Lower lobe of right lung (tissue), 2 donors: ENCODE measurements at regions not wholly inside any gene's neighbourhood (a gene's known extent, or its start where the extent isn't known, plus 50 kb on each side); places are given as distances from the start of the nearest gene placed in this dataset.

Source experiments
- ATAC-seq, 2 donors: fragments of 200-7000 bp; cut with Tn5 transposase; one replicate each; pipeline ENCODE4 v1.9.1; 2020 to 2022; ENCODE audit warnings: mild to moderate bottlenecking in 2 of 2, moderate library complexity in 2 of 2
- DNase-seq: peaks from one replicate; pipeline ENCODE4 v3.0.0-alpha.2; 2020
- H3K27ac ChIP-seq: fragments of 200-600 bp; one replicate; pipeline ENCODE4 v1.8.0; 2022
- H3K27me3 ChIP-seq: fragments of 200-600 bp; one replicate; pipeline ENCODE4 v1.8.0; 2022; ENCODE audit warnings: low read depth
- H3K36me3 ChIP-seq: fragments of 200-600 bp; one replicate; pipeline ENCODE4 v1.8.0; 2022; ENCODE audit warnings: mild to moderate bottlenecking
- H3K4me1 ChIP-seq: fragments of 200-600 bp; one replicate; pipeline ENCODE4 v1.8.0; 2022
- H3K4me3 ChIP-seq: fragments of 200-600 bp; one replicate; pipeline ENCODE4 v1.8.0; 2022; ENCODE audit warnings: mild to moderate bottlenecking
- H3K9me3 ChIP-seq: fragments of 200-600 bp; one replicate; pipeline ENCODE4 v1.8.0; 2022
- CTCF ChIP-seq: fragments of 200-600 bp; IDR thresholded peaks from one replicate; pipeline ENCODE4 v1.8.0; 2022; ENCODE audit warnings: antibody characterized with exemption, mild to moderate bottlenecking
- intact Hi-C: fragments of 100-400 bp; cut with DNase I; formaldehyde crosslinking; loops from one replicate; pipeline ENCODE4 v1.11.0; 2022
- donor health status: DM: no; HTN: yes; CAD: no; lungs with severe emphysema.

- Histone ChIP-seq H3K27me3 (no peaks in the 10 kb centered on the region), H3K9me3 (no peaks in the 10 kb centered on the region), H3K4me3 (no peak overlapping the region), H3K4me1 (peaks cover 31% of the 10 kb centered on the region), H3K36me3 (no peaks in the 10 kb centered on the region), H3K27ac (no peak overlapping the region)
- DNase-seq (no peak), ATAC-seq (peak; percentile 66 to 74)
- intact Hi-C loops: no loop called here
- no peak for TF ChIP-seq CTCF
Measured at GRCh38 chr9:86406366-86406765, 52.2 kb upstream of the TUT7 start.

- H3K4me1 ChIP-seq: peaks cover 31% of the 10 kb centered on the region
Measured at GRCh38 chr9:86405926-86406325, 51.7 kb upstream of the TUT7 start.

GRCh38 chr9:86405086-86405491 is 50.9 kb upstream of the TUT7 start:
- peak; percentile 59 to 75 for ATAC-seq
- intact Hi-C loops: no loop called here
- no peak overlapping the region for H3K27ac ChIP-seq

More at GRCh38 chr9:86405926-86406325, 51.7 kb upstream of the TUT7 start:
- H3K27me3 ChIP-seq: no peaks in the 10 kb centered on the region
- no peaks in the 10 kb centered on the region for H3K36me3 ChIP-seq
- intact Hi-C loops: no loop called here
- no peak for DNase-seq
- no peak overlapping the region for H3K27ac ChIP-seq
- H3K9me3 ChIP-seq: no peaks in the 10 kb centered on the region
- no peak overlapping the region for H3K4me3 ChIP-seq
- no peak for TF ChIP-seq CTCF
- peak; percentile 60 to 62 for ATAC-seq

More at GRCh38 chr9:86405086-86405491, 50.9 kb upstream of the TUT7 start:
- DNase-seq: no peak
- H3K36me3 ChIP-seq: no peaks in the 10 kb centered on the region
- H3K27me3 ChIP-seq: no peaks in the 10 kb centered on the region
- no peak overlapping the region for H3K4me3 ChIP-seq
- H3K4me1 ChIP-seq: peaks cover 31% of the 10 kb centered on the region
- TF ChIP-seq CTCF: no peak
- no peaks in the 10 kb centered on the region for H3K9me3 ChIP-seq
